WTC11 (cell line): ENCODE measurements at regions not wholly inside any gene's neighbourhood (a gene's known extent, or its start where the extent isn't known, plus 50 kb on each side); places are given as distances from the start of the nearest gene placed in this dataset.

Experiments used
- ATAC-seq: fragments of 200-7000 bp; cut with Tn5 transposase; 2 replicates; pipeline ENCODE4 v1.10.0; 2021; ENCODE audit warnings: mild to moderate bottlenecking, moderate library complexity
- CTCF ChIA-PET: fragments of 300-600 bp; sonication (Branson Sonifier 250); formaldehyde crosslinking; loops from one replicate; lab custom pipeline; 2021; ENCODE audit warnings: antibody characterized with exemption; lab: Charles Lee
- POLR2A ChIA-PET: fragments of 350-600 bp; sonication (Branson Sonifier 250); formaldehyde crosslinking; loops from one replicate; lab custom pipeline; 2021; ENCODE audit warnings: antibody characterized with exemption; lab: Charles Lee
- DNase-seq: peaks from one replicate; pipeline ENCODE4 v3.0.0; 2021; ENCODE audit warnings: low spot score
- H3K27ac Mint-ChIP-seq: 2 replicates; pipeline ENCODE4 v1.8.0; 2021; ENCODE audit warnings: mixed read lengths
- H3K27me3 Mint-ChIP-seq: 2 replicates; pipeline ENCODE4 v1.8.0; 2021; ENCODE audit warnings: low read depth, mild to moderate bottlenecking, moderate library complexity, mixed read lengths
- H3K36me3 Mint-ChIP-seq: 2 replicates; pipeline ENCODE4 v1.8.0; 2021; ENCODE audit warnings: mixed read lengths
- H3K4me1 Mint-ChIP-seq: 2 replicates; pipeline ENCODE4 v1.8.0; 2022; ENCODE audit warnings: mixed read lengths
- H3K4me3 Mint-ChIP-seq: 2 replicates; pipeline ENCODE4 v1.8.0; 2021; ENCODE audit warnings: mild to moderate bottlenecking, moderate library complexity, mixed read lengths
- H3K9me3 Mint-ChIP-seq: 2 replicates; pipeline ENCODE4 v1.8.0; 2021; ENCODE audit warnings: mixed read lengths
- CREB1 ChIP-seq: sonication (generic); formaldehyde crosslinking; IDR thresholded peaks from 2 replicates; pipeline ENCODE4 v1.8.0; 2023; ENCODE audit warnings: mild to moderate bottlenecking, missing genetic modification reagents
- ELF4 ChIP-seq: sonication (generic); formaldehyde crosslinking; IDR thresholded peaks from 2 replicates; pipeline ENCODE4 v1.8.1; 2022; ENCODE audit warnings: low read depth, mild to moderate bottlenecking, moderate library complexity, missing genetic modification reagents
- EMX1 ChIP-seq: fragments of 250-450 bp; sonication (Bioruptor Pico); IDR thresholded peaks from 2 replicates; pipeline ENCODE4 v1.8.0; 2021; ENCODE audit warnings: mild to moderate bottlenecking
- ETV6 ChIP-seq: sonication (generic); formaldehyde crosslinking; IDR thresholded peaks from 2 replicates; pipeline ENCODE4 v1.8.1; 2022; ENCODE audit warnings: mild to moderate bottlenecking, missing genetic modification reagents
- FOXK1 ChIP-seq: sonication (generic); formaldehyde crosslinking; IDR thresholded peaks from 2 replicates; pipeline ENCODE4 v1.8.0; 2022; ENCODE audit warnings: mild to moderate bottlenecking, moderate library complexity, missing genetic modification reagents
- IRF2 ChIP-seq: sonication (generic); formaldehyde crosslinking; IDR thresholded peaks from 2 replicates; pipeline ENCODE4 v1.8.0; 2022; ENCODE audit warnings: low read depth, missing genetic modification reagents, borderline replicate concordance
- JAZF1 ChIP-seq: fragments of 250-450 bp; sonication (Bioruptor Pico); IDR thresholded peaks from 2 replicates; pipeline ENCODE4 v1.9.0; 2021; ENCODE audit warnings: moderate library complexity, mild to moderate bottlenecking, inconsistent platforms
- KAT7 ChIP-seq: sonication (generic); formaldehyde crosslinking; IDR thresholded peaks from 2 replicates; pipeline ENCODE4 v1.8.1; 2023; ENCODE audit warnings: missing genetic modification reagents, mild to moderate bottlenecking, borderline replicate concordance
- NFE2L1 ChIP-seq: sonication (generic); formaldehyde crosslinking; IDR thresholded peaks from 2 replicates; pipeline ENCODE4 v1.8.1; 2023; ENCODE audit warnings: missing genetic modification reagents
- NR2C2 ChIP-seq: sonication (generic); formaldehyde crosslinking; IDR thresholded peaks from 2 replicates; pipeline ENCODE4 v1.8.0; 2022; ENCODE audit warnings: mild to moderate bottlenecking, missing genetic modification reagents
- OVOL2 ChIP-seq: fragments of 250-450 bp; sonication (Bioruptor Pico); IDR thresholded peaks from 2 replicates; pipeline ENCODE4 v1.9.0; 2021; ENCODE audit warnings: mild to moderate bottlenecking, borderline replicate concordance
- RELA ChIP-seq: sonication (generic); formaldehyde crosslinking; IDR thresholded peaks from 2 replicates; pipeline ENCODE4 v1.8.1; 2022; ENCODE audit warnings: missing genetic modification reagents, mild to moderate bottlenecking, borderline replicate concordance
- SMAD3 ChIP-seq: sonication (generic); formaldehyde crosslinking; IDR thresholded peaks from 2 replicates; pipeline ENCODE4 v1.8.0; 2022; ENCODE audit warnings: missing genetic modification reagents, mild to moderate bottlenecking, borderline replicate concordance
- SP1 ChIP-seq: sonication (generic); formaldehyde crosslinking; conservative IDR thresholded peaks from 2 replicates; pipeline ENCODE4 v1.8.1; 2022; ENCODE audit warnings: missing genetic modification reagents
- ZNF121 ChIP-seq: sonication (generic); formaldehyde crosslinking; IDR thresholded peaks from 2 replicates; pipeline ENCODE4 v1.8.0; 2023; ENCODE audit warnings: missing genetic modification reagents
- ZNF219 ChIP-seq: sonication (generic); formaldehyde crosslinking; IDR thresholded peaks from 2 replicates; pipeline ENCODE4 v1.8.0; 2023; ENCODE audit warnings: missing genetic modification reagents, mild to moderate bottlenecking, borderline replicate concordance
- ZNF232 ChIP-seq: sonication (generic); formaldehyde crosslinking; IDR thresholded peaks from 2 replicates; pipeline ENCODE4 v1.8.0; 2022; ENCODE audit warnings: mild to moderate bottlenecking, missing genetic modification reagents
- TF ChIP-seq, protein P1 (sequence below): sonication (generic); formaldehyde crosslinking; IDR thresholded peaks from 2 replicates; pipeline ENCODE4 v1.8.1; 2023; ENCODE audit warnings: mild to moderate bottlenecking, missing genetic modification reagents, moderate library complexity
- TF ChIP-seq, protein P2 (sequence below): sonication (generic); formaldehyde crosslinking; IDR thresholded peaks from 2 replicates; pipeline ENCODE4 v1.8.0; 2022; ENCODE audit warnings: missing genetic modification reagents
- TF ChIP-seq, protein P3 (sequence below): sonication (generic); formaldehyde crosslinking; IDR thresholded peaks from 2 replicates; pipeline ENCODE4 v1.8.1; 2022; ENCODE audit warnings: missing genetic modification reagents, borderline replicate concordance
- TF ChIP-seq, protein P4 (sequence below): fragments of 250-450 bp; sonication (Bioruptor Pico); IDR thresholded peaks from 2 replicates; pipeline ENCODE4 v2.1.2; 2022; ENCODE audit warnings: mild to moderate bottlenecking, moderate library complexity
- TF ChIP-seq, protein P5 (sequence below): sonication (generic); formaldehyde crosslinking; IDR thresholded peaks from 2 replicates; pipeline ENCODE4 v1.8.1; 2022; ENCODE audit warnings: low read depth, missing genetic modification reagents, borderline replicate concordance

DNA sequence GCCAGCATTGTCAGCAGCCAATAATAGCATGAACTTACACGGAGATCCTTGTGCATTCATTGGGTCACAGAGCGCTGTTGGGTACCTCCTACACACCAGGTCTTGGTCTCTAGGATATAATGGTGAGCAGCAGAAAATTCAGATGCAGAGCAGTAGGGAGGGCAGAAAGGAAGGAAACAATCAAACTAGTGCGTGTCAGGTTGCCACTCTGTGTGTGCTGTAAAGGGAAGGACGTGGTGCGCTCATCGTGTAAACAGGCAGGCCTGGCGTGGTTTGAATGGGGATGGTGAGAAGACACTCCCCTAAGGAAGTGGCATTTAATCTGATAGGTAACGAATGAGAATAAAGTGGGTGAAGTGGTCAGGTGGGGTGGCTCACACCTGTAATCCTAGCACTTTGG lies 336.4 kb downstream of the CDH26 start (continued):
- TF ChIP-seq, protein P1, sequence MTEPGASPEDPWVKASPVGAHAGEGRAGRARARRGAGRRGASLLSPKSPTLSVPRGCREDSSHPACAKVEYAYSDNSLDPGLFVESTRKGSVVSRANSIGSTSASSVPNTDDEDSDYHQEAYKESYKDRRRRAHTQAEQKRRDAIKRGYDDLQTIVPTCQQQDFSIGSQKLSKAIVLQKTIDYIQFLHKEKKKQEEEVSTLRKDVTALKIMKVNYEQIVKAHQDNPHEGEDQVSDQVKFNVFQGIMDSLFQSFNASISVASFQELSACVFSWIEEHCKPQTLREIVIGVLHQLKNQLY (CRISPR knock-in tag) = no peak
- no peak for TF ChIP-seq NFE2L1 (CRISPR knock-in tag)

DNA sequence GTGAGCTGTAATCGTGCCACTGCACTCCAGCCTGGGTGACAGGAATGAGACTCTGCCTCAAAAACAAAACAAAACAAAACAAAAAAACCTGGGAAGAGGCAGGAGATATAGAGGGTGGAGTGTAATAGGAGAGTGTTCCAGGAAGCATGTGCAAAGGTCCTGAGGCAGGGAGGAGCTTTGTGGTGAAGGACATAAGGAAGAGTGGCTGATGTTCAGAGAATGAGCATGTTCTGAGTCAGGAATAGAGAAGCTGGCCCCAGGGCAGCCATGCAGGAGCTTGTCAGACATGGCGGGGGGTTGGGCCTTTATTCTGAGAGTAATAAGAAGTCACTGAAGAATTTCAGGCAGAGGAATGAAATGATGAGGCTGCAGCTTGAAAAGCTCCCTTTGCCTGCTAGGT lies 337.0 kb downstream of the CDH26 start:
- POLR2A ChIA-PET = no interaction called here
- peaks cover 58% of the 10 kb centered on the region for H3K9me3 Mint-ChIP-seq
- no peak for TF ChIP-seq ETV6 (CRISPR knock-in tag)
- TF ChIP-seq NFE2L1 (CRISPR knock-in tag) = no peak
- TF ChIP-seq RELA = no peak
- TF ChIP-seq, protein P2, sequence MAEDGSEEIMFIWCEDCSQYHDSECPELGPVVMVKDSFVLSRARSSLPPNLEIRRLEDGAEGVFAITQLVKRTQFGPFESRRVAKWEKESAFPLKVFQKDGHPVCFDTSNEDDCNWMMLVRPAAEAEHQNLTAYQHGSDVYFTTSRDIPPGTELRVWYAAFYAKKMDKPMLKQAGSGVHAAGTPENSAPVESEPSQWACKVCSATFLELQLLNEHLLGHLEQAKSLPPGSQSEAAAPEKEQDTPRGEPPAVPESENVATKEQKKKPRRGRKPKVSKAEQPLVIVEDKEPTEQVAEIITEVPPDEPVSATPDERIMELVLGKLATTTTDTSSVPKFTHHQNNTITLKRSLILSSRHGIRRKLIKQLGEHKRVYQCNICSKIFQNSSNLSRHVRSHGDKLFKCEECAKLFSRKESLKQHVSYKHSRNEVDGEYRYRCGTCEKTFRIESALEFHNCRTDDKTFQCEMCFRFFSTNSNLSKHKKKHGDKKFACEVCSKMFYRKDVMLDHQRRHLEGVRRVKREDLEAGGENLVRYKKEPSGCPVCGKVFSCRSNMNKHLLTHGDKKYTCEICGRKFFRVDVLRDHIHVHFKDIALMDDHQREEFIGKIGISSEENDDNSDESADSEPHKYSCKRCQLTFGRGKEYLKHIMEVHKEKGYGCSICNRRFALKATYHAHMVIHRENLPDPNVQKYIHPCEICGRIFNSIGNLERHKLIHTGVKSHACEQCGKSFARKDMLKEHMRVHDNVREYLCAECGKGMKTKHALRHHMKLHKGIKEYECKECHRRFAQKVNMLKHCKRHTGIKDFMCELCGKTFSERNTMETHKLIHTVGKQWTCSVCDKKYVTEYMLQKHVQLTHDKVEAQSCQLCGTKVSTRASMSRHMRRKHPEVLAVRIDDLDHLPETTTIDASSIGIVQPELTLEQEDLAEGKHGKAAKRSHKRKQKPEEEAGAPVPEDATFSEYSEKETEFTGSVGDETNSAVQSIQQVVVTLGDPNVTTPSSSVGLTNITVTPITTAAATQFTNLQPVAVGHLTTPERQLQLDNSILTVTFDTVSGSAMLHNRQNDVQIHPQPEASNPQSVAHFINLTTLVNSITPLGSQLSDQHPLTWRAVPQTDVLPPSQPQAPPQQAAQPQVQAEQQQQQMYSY (CRISPR knock-in tag) = no peak
- TF ChIP-seq CREB1 (CRISPR knock-in tag) = no peak
- DNase-seq (no peak), ATAC-seq (no peak)
- no peak overlapping the region for H3K4me3 Mint-ChIP-seq
- no peak overlapping the region for H3K27ac Mint-ChIP-seq
- H3K4me1 Mint-ChIP-seq = no peaks in the 10 kb centered on the region
- H3K36me3 Mint-ChIP-seq = peaks cover 36% of the 10 kb centered on the region
- peaks cover 45% of the 10 kb centered on the region for H3K27me3 Mint-ChIP-seq
- CTCF ChIA-PET = no interaction called here

DNA sequence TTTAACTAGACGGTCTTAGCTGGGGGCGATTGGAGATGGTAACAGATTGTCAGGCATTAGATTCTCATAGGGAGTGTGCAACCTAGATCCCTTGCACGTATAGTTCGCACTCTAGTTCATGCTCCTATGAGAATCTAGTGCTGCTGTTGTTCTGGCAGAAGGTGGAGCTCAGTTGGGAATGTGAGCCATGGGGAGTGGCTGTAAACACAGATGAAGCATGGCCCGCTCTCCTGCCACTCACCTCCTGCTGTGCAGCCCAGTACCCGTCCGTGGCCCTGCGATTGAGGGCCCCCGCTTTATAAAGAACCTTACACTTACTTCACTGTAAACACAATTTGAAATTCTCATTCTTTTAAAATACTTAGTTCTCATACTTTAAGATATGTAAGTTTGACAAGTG lies 339.4 kb downstream of the CDH26 start:
- CTCF ChIA-PET = interaction anchor here (0.6 kb wide), 1 partner anchor 288 kb away, joined by 4 read pairs; no protein-coding TSS in a partner anchor
- no peak for TF ChIP-seq IRF2
- no peak for TF ChIP-seq JAZF1 (CRISPR knock-in tag)
- TF ChIP-seq, protein P3, sequence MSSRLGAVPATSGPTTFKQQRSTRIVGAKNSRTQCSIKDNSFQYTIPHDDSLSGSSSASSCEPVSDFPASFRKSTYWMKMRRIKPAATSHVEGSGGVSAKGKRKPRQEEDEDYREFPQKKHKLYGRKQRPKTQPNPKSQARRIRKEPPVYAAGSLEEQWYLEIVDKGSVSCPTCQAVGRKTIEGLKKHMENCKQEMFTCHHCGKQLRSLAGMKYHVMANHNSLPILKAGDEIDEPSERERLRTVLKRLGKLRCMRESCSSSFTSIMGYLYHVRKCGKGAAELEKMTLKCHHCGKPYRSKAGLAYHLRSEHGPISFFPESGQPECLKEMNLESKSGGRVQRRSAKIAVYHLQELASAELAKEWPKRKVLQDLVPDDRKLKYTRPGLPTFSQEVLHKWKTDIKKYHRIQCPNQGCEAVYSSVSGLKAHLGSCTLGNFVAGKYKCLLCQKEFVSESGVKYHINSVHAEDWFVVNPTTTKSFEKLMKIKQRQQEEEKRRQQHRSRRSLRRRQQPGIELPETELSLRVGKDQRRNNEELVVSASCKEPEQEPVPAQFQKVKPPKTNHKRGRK (CRISPR knock-in tag) = no peak
- TF ChIP-seq KAT7 (CRISPR knock-in tag) = no peak
- no peak for TF ChIP-seq NR2C2
- no peak for TF ChIP-seq EMX1 (CRISPR knock-in tag)
- no peak for TF ChIP-seq NFE2L1 (CRISPR knock-in tag)
- TF ChIP-seq SMAD3 (CRISPR knock-in tag) = no peak
- no peak for TF ChIP-seq ZNF232 (CRISPR knock-in tag)
- TF ChIP-seq ETV6 (CRISPR knock-in tag) = no peak
- no peak for TF ChIP-seq OVOL2
- TF ChIP-seq, protein P4, sequence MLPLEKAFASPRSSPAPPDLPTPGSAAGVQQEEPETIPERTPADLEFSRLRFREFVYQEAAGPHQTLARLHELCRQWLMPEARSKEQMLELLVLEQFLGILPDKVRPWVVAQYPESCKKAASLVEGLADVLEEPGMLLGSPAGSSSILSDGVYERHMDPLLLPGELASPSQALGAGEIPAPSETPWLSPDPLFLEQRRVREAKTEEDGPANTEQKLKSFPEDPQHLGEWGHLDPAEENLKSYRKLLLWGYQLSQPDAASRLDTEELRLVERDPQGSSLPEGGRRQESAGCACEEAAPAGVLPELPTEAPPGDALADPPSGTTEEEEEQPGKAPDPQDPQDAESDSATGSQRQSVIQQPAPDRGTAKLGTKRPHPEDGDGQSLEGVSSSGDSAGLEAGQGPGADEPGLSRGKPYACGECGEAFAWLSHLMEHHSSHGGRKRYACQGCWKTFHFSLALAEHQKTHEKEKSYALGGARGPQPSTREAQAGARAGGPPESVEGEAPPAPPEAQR (CRISPR knock-in tag) = no peak
- TF ChIP-seq, protein P5, sequence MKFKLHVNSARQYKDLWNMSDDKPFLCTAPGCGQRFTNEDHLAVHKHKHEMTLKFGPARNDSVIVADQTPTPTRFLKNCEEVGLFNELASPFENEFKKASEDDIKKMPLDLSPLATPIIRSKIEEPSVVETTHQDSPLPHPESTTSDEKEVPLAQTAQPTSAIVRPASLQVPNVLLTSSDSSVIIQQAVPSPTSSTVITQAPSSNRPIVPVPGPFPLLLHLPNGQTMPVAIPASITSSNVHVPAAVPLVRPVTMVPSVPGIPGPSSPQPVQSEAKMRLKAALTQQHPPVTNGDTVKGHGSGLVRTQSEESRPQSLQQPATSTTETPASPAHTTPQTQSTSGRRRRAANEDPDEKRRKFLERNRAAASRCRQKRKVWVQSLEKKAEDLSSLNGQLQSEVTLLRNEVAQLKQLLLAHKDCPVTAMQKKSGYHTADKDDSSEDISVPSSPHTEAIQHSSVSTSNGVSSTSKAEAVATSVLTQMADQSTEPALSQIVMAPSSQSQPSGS (CRISPR knock-in tag) = no peak
- no peak for TF ChIP-seq FOXK1 (CRISPR knock-in tag)
- TF ChIP-seq ZNF121 (CRISPR knock-in tag) = no peak
- no peak for TF ChIP-seq SP1
- TF ChIP-seq ELF4 (CRISPR knock-in tag) = no peak
- TF ChIP-seq ZNF219 (CRISPR knock-in tag) = no peak

More for the DNA sequence above, 339.4 kb downstream of the CDH26 start:
- ATAC-seq (no peak), DNase-seq (no peak)
- peaks cover 17% of the 10 kb centered on the region for H3K36me3 Mint-ChIP-seq
- H3K27ac Mint-ChIP-seq = no peak overlapping the region
- no peaks in the 10 kb centered on the region for H3K4me1 Mint-ChIP-seq
- no peak overlapping the region for H3K4me3 Mint-ChIP-seq
- peaks cover 34% of the 10 kb centered on the region for H3K9me3 Mint-ChIP-seq
- peaks cover 31% of the 10 kb centered on the region for H3K27me3 Mint-ChIP-seq
- POLR2A ChIA-PET = interaction anchor here (0.5 kb wide), 1 partner anchor 841 kb away, joined by 6 read pairs; no protein-coding TSS in a partner anchor
